GM12873 (cell line): ENCODE measurements at regions not wholly inside any gene's neighbourhood (a gene's known extent, or its start where the extent isn't known, plus 50 kb on each side); places are given as distances from the start of the nearest gene placed in this dataset.

ENCODE experiments used
- CTCF ChIP-seq: IDR thresholded peaks from 2 replicates; pipeline ENCODE4 v1.5.1; 2012; ENCODE audit warnings: low read depth, mild to moderate bottlenecking, moderate library complexity, low read length, control low read depth; ENCODE audit not compliant: insufficient read depth; ENCODE audit errors: missing control alignments

DNA sequence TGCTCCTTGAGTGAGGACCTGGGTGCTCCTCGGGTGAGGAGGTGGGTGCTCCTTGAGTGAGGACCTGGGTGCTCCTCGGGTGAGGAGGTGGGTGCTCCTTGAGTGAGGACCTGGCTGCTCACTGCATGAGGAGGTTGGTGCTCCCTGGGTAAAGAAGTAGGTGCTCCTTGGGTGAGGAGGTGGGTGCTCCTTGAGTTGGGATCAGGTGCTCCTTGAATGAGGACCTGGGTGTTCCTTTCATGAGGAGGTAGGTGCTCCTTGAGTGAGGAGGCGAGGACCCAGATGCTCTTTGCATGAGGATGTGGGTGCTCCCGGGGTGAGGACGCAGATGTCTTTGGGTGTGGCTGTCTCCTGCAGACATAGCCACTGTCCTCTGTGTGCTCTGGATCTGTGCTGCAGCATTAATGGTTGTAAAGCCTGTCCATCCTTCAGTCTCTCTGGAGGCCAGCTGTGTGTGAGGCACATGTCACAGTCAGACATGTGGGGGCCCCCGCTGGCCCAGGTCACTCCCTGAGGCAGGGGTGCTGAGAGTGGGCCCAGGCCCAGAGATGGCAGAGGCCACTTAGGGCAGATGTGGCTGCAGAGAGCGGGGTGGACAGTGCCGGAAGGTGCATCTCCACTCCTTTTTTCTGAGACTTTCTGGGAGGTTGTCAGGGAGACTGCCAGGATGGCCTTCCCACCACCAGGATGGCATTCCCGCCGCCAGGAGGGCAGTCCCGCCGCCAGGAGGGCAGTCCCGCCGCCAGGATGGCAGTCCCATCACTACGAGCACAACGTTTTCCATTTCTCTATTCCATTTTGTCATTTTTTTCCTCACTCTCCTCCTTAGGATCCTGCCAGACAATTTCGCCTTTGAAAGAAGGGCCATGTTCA is 101.8 kb downstream of the HMX1 start:
- TF ChIP-seq CTCF, result no peak

DNA sequence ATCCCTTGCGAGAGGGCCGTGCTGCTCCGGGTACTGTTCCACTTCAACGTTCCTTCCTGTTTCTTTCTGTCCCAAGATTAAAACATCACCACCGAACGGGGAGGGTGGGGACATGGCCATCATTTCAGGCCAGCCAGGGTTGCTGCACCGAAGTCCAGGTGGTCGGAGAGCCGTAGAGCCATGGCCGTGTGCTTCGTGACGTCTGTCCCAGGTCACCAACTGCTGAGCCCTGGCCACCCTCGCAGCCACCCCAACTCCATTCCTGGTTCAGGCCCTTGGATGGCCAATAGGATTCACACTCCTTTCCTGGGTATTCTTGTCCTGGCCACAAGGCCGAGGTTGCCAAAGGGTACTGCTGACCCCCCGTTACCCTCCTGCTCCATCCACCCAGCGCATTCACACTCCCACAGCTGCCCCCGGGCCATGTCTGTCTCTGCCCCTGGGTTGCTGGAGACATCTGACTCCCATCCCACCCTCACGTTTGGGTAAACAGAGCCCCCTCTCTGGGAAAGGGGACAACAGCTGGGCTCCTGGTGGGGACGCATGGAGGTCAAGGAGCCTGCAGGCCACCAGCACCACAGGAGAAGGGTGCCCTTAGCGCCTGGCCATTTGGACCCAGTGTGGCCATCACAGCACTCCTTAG is 103.2 kb downstream of the HMX1 start:
- no peak for TF ChIP-seq CTCF

DNA sequence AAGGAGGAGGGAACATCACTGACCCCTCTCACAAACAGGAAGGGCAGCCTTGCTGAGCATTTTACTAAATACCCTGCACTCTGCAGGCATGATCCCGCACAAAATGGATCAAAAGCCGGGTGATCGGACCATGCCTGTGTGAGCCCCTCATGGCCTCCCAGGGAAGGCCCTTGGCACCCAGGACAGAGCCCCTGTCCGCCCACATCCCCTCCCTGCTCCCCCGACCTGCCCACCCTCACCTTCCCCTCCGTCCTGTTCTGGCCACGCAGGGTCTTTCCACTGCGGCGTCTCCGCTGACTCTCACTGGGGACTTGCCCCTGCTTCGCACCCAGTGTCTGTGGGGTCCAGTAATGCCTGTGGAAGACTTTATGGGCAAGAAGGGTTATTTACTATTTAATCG is 105.0 kb downstream of the HMX1 start:
- no peak for TF ChIP-seq CTCF

GRCh38 chr4:8765631-8766590 is 105.7 kb downstream of the HMX1 start:
- TF ChIP-seq CTCF, result no peak

- TF ChIP-seq CTCF, result no peak
These were observed 106.6 kb downstream of the HMX1 start for GRCh38 chr4:8765084-8765483.

- TF ChIP-seq CTCF, result no peak
These were observed 107.4 kb downstream of the HMX1 start for GRCh38 chr4:8763966-8764901.
